HG03460 (cell line): ENCODE measurements at regions not wholly inside any gene's neighbourhood (a gene's known extent, or its start where the extent isn't known, plus 50 kb on each side); places are given as distances from the start of the nearest gene placed in this dataset.

Source experiments
- ATAC-seq: cut with Tn5 transposase; IDR thresholded peaks from one replicate; pipeline ENCODE4 v1.9.1; 2021; ENCODE audit not compliant: unreplicated experiment

DNA sequence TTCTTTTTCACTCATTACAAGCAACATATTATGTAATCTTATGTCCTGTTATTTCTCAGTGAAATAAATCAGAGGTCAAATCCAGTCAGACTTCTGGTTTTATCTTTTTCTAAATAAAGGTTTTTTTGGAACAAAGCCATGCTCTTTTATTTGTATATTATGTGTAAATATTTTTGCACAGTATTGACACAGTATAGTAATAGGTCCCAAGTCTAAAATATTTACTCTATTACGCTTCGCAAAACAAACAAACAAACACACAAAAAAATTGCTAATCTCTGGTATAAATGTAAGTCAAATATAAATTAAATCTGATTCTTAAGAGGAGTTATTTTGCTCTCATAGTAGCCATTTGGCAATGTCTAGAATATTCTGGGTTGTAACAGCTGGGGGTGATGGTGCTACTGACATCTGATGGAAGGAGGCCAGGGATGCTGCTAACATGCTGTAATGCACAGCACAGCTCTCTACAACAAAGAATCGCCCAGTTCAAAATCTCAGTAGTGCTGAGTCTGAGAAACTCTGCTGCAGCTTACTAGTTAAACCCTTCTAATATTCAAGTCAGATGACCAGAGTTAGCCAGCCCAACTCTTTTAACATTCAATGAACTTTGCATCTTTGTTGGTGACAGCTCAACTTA lies 602.1 kb downstream of the RAB28 start:
- ATAC-seq = no peak

- no peak for ATAC-seq
These were observed 603.3 kb downstream of the RAB28 start for GRCh38 chr4:12880844-12881243.

DNA sequence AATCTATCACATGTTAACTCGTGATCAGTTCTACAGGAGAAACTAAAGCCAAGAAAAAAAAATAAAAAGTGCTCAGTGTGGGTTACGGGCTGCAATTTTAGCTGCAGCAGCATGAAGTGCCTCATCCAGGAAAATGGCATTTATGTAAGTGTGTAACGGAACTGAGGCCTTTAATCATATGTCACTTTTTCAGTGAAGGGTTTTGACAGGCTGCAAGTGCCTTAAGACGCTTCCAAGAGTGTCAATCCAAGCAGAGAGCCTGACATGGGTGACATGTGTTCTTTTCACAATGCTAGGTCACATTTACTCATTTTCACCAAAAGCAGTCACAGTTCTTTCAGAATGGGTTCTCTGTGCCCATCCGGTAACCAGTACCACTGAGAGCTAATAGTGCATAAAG lies 604.6 kb downstream of the RAB28 start:
- ATAC-seq = no peak

- ATAC-seq = no peak
These were observed 608.4 kb downstream of the RAB28 start for GRCh38 chr4:12875640-12876243.

- ATAC-seq = no peak
These were observed 610.8 kb downstream of the RAB28 start for GRCh38 chr4:12873351-12873750.

- ATAC-seq = no peak
These were observed 622.7 kb downstream of the RAB28 start for GRCh38 chr4:12861422-12861821.

DNA sequence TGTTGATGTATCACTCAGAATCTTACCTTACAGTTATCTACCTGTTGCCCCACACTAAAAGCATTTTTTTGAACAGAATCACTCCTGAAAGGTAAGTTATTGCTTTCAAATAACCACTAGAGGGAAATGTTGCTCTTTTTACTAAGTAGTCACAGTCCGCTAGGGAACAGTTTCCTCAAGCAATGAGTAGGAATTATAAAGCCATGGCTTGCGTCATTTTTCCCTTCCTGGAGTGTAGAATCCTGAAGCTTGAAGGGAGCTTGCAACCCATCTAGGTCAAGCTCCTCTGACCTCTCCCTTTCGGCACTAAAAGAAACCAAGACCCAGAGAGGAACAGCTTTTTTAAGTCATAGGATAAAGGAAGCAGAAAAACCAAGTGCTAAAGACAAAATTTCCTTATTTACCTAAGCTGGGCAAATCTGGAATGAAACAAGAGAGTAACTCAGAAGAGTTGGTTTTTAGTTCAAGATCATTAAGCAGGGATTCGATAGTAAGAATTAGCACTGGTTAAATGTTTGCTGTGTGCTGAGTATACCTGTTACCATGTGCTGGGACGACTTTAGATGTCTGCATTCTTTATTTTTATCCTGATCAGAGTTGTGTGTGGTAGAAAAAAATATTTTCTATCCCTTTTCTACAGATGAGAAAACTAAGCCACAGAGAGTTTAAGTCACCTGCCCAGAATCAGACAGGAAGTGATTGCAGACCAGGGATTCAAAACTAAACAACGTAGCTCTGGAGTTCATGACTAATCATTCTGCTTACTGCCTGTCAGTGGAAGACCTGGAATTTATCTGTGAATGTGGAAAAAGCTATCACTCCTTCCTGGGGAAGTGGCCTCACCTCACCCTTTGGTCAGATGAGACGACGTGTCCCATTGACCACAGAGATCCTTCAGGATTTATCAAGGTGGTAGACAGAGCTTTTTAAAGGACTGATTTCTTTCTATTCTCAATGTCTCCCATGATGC lies 631.5 kb downstream of the RAB28 start:
- ATAC-seq = no peak

DNA sequence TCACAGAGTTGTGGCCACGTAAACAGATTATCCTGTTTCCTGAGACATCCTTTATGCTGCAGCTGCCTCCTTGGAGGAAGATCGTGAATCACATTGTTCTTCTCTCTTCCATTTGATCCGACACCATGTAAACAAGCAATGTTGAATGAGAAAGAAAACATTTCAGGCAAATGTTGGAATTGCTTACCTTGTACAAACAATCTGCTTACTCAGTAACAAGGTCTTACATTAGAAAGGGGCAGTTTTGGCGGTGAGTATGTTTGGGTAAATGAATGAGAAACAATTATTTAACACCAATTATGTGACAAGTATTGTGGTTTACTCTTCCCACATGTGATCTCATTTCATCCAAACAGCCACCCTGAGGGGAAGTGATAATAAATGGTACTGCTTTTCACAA lies 637.8 kb downstream of the RAB28 start:
- ATAC-seq = no peak

- ATAC-seq = no peak
These were observed 640.0 kb downstream of the RAB28 start for GRCh38 chr4:12844141-12844540.

- ATAC-seq = no peak
These were observed 656.2 kb downstream of the RAB28 start for GRCh38 chr4:12827966-12828365.

DNA sequence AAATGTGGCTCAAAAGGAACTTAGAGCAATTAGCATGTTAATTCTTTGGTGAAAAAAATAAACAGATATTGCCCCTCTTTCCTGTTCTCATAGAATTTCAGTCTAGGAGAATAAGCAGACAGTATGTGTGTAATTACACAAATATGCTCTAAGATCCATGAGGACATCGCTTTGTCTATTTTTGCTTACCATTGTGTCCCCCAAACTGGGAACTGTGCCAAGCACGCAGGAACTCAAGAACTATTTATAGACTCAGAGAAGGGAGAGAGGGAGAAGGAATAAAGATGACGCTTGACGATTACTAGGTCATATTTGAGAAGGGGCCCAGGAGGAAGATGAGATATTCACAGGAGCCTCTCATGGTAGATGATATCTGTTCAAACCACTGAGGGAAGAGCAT lies 692.6 kb downstream of the RAB28 start:
- no peak for ATAC-seq

GRCh38 chr4:12787261-12787660 lies 696.9 kb downstream of the RAB28 start:
- ATAC-seq = no peak

GRCh38 chr4:12778706-12779105 lies 705.4 kb downstream of the RAB28 start:
- no peak for ATAC-seq

DNA sequence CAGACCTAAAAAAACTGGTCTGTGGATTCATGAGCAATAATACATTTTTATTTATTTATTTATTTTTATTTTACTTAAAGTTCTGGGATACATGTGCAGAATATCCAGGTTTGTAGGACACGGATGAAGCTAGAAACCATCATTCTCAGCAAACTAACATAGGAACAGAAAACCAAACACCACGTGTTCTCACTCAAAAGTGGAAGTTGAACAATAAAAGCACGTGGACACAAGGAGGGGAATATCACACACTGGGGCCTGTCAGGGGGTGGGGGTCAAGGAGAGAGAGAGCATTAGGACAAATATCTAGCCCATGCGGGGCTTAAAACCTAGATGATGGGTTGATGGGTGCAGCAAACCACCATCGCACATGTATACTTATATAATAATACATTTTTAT lies 705.9 kb downstream of the RAB28 start:
- no peak for ATAC-seq

DNA sequence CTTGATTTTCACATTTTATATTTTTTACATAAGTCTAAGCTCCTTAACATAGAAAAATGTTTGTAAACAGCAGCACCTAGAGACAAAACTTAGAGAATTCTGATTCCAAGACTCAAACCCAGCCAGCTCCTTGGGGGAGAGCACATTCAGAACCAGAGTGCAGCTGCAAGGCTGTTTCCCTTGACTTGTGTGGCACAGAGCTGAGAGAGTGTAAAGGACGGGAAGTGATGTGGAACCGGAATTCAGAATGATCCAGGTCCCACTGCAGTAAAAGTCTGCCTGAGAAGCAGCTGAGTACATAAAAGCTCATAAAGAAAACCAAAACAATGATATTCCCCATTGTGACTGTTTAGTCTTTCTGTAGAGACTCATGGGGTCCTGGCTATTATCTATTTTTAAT lies 713.8 kb downstream of the RAB28 start:
- ATAC-seq = no peak

DNA sequence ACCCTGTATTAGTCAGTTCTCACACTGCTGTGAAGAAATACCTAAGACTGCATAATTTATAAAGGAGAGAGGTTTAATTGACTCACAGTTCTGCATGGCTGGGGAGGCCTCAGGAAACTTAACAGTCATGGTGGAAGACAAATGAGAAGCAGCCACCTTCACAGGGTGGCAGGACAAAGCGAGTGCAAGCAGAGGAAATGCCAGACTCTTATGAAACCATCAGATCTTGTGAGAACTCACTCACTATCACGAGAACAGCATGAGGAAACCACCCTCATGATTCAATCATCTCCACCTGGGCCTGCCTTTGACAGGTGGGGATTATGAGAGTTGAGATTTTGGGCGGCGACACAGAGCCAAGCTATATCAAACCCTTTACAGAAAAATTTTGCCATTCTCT lies 722.4 kb downstream of the RAB28 start:
- ATAC-seq = no peak

DNA sequence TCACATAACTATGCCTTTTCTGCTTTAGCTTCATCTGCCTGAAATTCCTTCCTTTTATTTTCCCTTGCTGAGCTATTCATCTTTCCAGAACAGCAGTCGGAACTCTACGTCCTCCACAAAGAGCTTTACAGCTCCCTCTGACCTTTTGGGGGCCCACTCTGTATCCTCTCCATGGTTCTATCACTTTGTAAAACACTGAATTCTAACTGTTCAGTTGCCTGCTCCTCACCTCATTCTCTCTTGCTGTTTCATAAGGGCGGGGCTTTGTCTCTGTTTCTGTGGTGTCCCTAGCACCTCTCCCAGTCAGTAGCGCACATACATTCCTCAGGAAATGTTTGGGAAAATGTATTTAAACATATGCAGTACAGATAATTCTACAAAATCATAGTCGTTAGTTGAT lies 737.0 kb downstream of the RAB28 start:
- no peak for ATAC-seq

- no peak for ATAC-seq
These were observed 737.9 kb downstream of the RAB28 start for GRCh38 chr4:12746221-12746620.

DNA sequence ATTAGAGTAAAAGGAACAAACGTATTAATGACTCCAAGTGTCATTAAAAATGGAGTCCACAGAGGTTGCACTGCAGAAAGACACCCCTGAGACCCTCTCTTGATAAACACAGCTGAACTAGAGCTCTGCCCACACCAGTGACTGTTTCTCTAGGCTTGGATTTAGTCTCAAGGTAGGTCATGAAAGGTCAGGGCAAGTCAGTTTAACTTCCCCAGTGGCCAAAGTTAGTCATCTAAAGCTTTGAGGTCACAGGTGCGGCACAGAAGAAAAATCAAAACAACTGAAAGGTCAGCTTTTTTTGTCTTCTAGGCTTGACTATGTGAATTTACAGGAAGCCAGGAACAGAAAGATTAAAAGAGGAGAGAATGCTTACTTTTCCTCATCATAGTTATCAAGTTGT lies 749.6 kb downstream of the RAB28 start:
- ATAC-seq = no peak

- ATAC-seq = no peak
These were observed 754.8 kb downstream of the RAB28 start for GRCh38 chr4:12729384-12729783.

DNA sequence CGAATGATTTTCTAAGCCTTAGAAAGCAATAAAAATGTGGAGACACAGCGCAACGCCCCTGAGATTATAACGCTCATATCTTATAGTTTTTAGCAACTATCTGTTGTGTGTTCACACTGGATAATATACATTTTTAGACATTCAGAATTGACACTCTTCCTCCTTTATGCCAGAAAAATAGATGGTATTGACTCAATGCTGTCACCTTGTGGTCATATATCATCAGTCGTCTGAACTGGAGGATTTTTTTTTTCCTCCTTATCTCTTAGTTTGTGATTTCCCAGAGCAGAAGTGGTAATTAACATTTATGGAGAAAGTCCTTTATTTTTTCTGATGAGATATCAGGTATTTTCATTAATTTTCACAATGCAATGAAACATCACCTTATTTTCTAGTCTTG lies 759.6 kb downstream of the RAB28 start:
- ATAC-seq = no peak

- no peak for ATAC-seq
These were observed 760.2 kb downstream of the RAB28 start for GRCh38 chr4:12723849-12724447.
